Gastroesophageal sphincter (tissue), 4 donors: ENCODE measurements at regions not wholly inside any gene's neighbourhood (a gene's known extent, or its start where the extent isn't known, plus 50 kb on each side); places are given as distances from the start of the nearest gene placed in this dataset.

Experiments used
- ATAC-seq: fragments of 150-250 bp; one replicate; pipeline ENCODE4 v1.9.1; 2016; ENCODE audit warnings: mild to moderate bottlenecking, moderate library complexity
- H3K27ac ChIP-seq, 4 donors: fragments of 200-600 bp; sonication (generic) in 3 of 4; 1 replicate in 3 of 4; 2 replicates in 1 of 4; pipeline ENCODE4 v1.5.1; 2016 to 2019
- H3K27me3 ChIP-seq: fragments of 200-600 bp; sonication (generic); one replicate; pipeline ENCODE4 v1.5.1; 2019
- H3K36me3 ChIP-seq, 2 donors: fragments of 200-600 bp; sonication (generic); one replicate each; pipeline ENCODE4 v1.5.1; 2019; ENCODE audit warnings: control low read depth in 1 of 2
- H3K4me1 ChIP-seq, 3 donors: fragments of 200-600 bp; sonication (generic); 1 replicate in 2 of 3; 2 replicates in 1 of 3; pipeline ENCODE4 v1.5.1; 2016 to 2019; ENCODE audit warnings: control low read depth in 2 of 3
- H3K4me3 ChIP-seq, 2 donors: fragments of 200-600 bp; sonication (generic); one replicate each; pipeline ENCODE4 v1.5.1; 2019; ENCODE audit warnings: mild to moderate bottlenecking in 1 of 2, moderate library complexity in 1 of 2
- H3K9me3 ChIP-seq, 3 donors: fragments of 200-600 bp; sonication (generic); one replicate each; pipeline ENCODE4 v1.5.1; 2017 to 2019; ENCODE audit warnings: control low read depth in 2 of 3
- CTCF ChIP-seq, 4 experiments: fragments of 200-600 bp in 2 of 4; fragments of 450-650 bp in 2 of 4; sonication (generic) in 1 of 4; IDR thresholded peaks; one replicate each; pipeline ENCODE4 v1.5.1; 2017 to 2019; ENCODE audit warnings: antibody characterized with exemption in 4 of 4, mild to moderate bottlenecking in 2 of 4, moderate library complexity in 2 of 4
- EP300 ChIP-seq: sonication (generic); formaldehyde crosslinking; IDR thresholded peaks from one replicate; pipeline ENCODE4 v1.6.1; 2017; ENCODE audit warnings: antibody characterized with exemption, mild to moderate bottlenecking
- POLR2A ChIP-seq, 2 donors: fragments of 450-650 bp; IDR thresholded peaks; one replicate each; pipeline ENCODE4 v1.6.1; 2017; ENCODE audit warnings: antibody characterized with exemption in 2 of 2, mild to moderate bottlenecking in 2 of 2, moderate library complexity in 1 of 2
- POLR2AphosphoS5 ChIP-seq: sonication (generic); formaldehyde crosslinking; IDR thresholded peaks from one replicate; pipeline ENCODE4 v1.6.1; 2017; ENCODE audit warnings: antibody characterized with exemption
- WGBS, 2 donors: methylation state at CpG; one replicate each; pipeline ENCODE4 v1.1.5; 2018; ENCODE audit warnings: low coverage in 1 of 2; 5-methylcytosine and 5-hydroxymethylcytosine counted together

- no peaks in the 10 kb centered on the region for H3K4me1 ChIP-seq
- H3K4me3 ChIP-seq: no peak overlapping the region
- no peak for ATAC-seq
- H3K36me3 ChIP-seq: no peaks in the 10 kb centered on the region
- WGBS, 2 donors: 90 to 100% methylated on average over 1 of the region's 1 CpG
- H3K27me3 ChIP-seq: no peaks in the 10 kb centered on the region
- TF ChIP-seq POLR2A (IDR thresholded peaks at IDR 0.05) (no peak), EP300 (no peak)
- H3K9me3 ChIP-seq: no peaks in the 10 kb centered on the region
- H3K27ac ChIP-seq: no peak overlapping the region
Observed at GRCh38 chr6:22808466-22808865, 239.1 kb downstream of the HDGFL1 start.

GRCh38 chr6:22809370-22809769 is 240.0 kb downstream of the HDGFL1 start:
- no peak for ATAC-seq

GRCh38 chr6:22819209-22819608 is 249.8 kb downstream of the HDGFL1 start:
- TF ChIP-seq POLR2AphosphoS5 (no peak), CTCF (IDR thresholded peaks at IDR 0.05) (no peak), EP300 (no peak), POLR2A (IDR thresholded peaks at IDR 0.05) (no peak)
- Histone ChIP-seq H3K36me3 (no peaks in the 10 kb centered on the region), H3K4me3 (no peak overlapping the region), H3K27ac (no peak overlapping the region), H3K4me1 (peaks cover 0 to 8% (median 0%) of the 10 kb centered on the region in 3 donors), H3K9me3 (no peaks in the 10 kb centered on the region), H3K27me3 (no peaks in the 10 kb centered on the region)
- WGBS, 2 donors: no CpG with 5 or more reads among the region's 1 CpG
- ATAC-seq: no peak

More at GRCh38 chr6:22809370-22809769, 240.0 kb downstream of the HDGFL1 start:
- no peak overlapping the region for H3K27ac ChIP-seq
- H3K36me3 ChIP-seq: no peaks in the 10 kb centered on the region
- 38 to 88% methylated on average over 1 of the region's 1 CpG for WGBS, 2 donors
- no peak overlapping the region for H3K4me3 ChIP-seq
- no peaks in the 10 kb centered on the region for H3K27me3 ChIP-seq
- no peak for TF ChIP-seq EP300
- H3K4me1 ChIP-seq: no peaks in the 10 kb centered on the region
- no peaks in the 10 kb centered on the region for H3K9me3 ChIP-seq

- peaks cover 0 to 8% (median 0%) of the 10 kb centered on the region in 3 donors for H3K4me1 ChIP-seq
- no peaks in the 10 kb centered on the region for H3K36me3 ChIP-seq
- no peaks in the 10 kb centered on the region for H3K9me3 ChIP-seq
- TF ChIP-seq CTCF (IDR thresholded peaks at IDR 0.05) (no peak), POLR2A (IDR thresholded peaks at IDR 0.05) (no peak), EP300 (no peak), POLR2AphosphoS5 (no peak)
- 50 to 52% methylated on average over 1 to 3 of the region's 3 CpGs for WGBS, 2 donors
- H3K27ac ChIP-seq: no peak overlapping the region
- no peak for ATAC-seq
- H3K4me3 ChIP-seq: no peak overlapping the region
- H3K27me3 ChIP-seq: no peaks in the 10 kb centered on the region
Observed at GRCh38 chr6:22821664-22822320, 252.4 kb downstream of the HDGFL1 start.

GRCh38 chr6:22825210-22825609 is 255.8 kb downstream of the HDGFL1 start:
- Histone ChIP-seq H3K27me3 (no peaks in the 10 kb centered on the region), H3K9me3 (no peaks in the 10 kb centered on the region), H3K4me1 (peaks cover 0 to 21% (median 6%) of the 10 kb centered on the region in 3 donors), H3K4me3 (no peak overlapping the region), H3K36me3 (no peaks in the 10 kb centered on the region), H3K27ac (no peak overlapping the region)
- no peak for TF ChIP-seq POLR2AphosphoS5
- TF ChIP-seq CTCF (IDR thresholded peaks at IDR 0.05): no peak
- no peak for TF ChIP-seq EP300
- no peak for TF ChIP-seq POLR2A (IDR thresholded peaks at IDR 0.05)
- 80 to 83% methylated on average over 2 to 3 of the region's 3 CpGs for WGBS, 2 donors
- ATAC-seq: no peak

GRCh38 chr6:22826961-22827360 is 257.6 kb downstream of the HDGFL1 start:
- Histone ChIP-seq H3K4me1 (peaks cover 0 to 16% (median 6%) of the 10 kb centered on the region in 3 donors), H3K9me3 (no peaks in the 10 kb centered on the region), H3K27me3 (no peaks in the 10 kb centered on the region), H3K4me3 (no peak overlapping the region), H3K27ac (no peak overlapping the region), H3K36me3 (no peaks in the 10 kb centered on the region)
- no peak for ATAC-seq
- WGBS, 2 donors: 62 to 100% methylated on average over 1 to 2 of the region's 2 CpGs
- TF ChIP-seq EP300 (no peak), POLR2A (IDR thresholded peaks at IDR 0.05) (no peak), POLR2AphosphoS5 (no peak), CTCF (IDR thresholded peaks at IDR 0.05) (no peak)
